H9 (cell line): ENCODE measurements at regions not wholly inside any gene's neighbourhood (a gene's known extent, or its start where the extent isn't known, plus 50 kb on each side); places are given as distances from the start of the nearest gene placed in this dataset.

ENCODE experiments used
- DNase-seq: peaks from one replicate; pipeline ENCODE4 v3.0.0-alpha.2; 2017
- H2AFZ ChIP-seq: one replicate; pipeline ENCODE4 v1.6.1; 2013; ENCODE audit warnings: mild to moderate bottlenecking, low read length, control low read depth, moderate library complexity
- H2AK5ac ChIP-seq: 2 replicates; pipeline ENCODE4 v1.6.1; 2013; ENCODE audit warnings: low read length, control low read depth, mixed read lengths; ENCODE audit not compliant: insufficient read length
- H2BK120ac ChIP-seq: one replicate; pipeline ENCODE4 v1.6.1; 2013; ENCODE audit warnings: low read depth, mild to moderate bottlenecking, low read length, control low read depth, inconsistent platforms; ENCODE audit not compliant: poor library complexity, severe bottlenecking
- H2BK12ac ChIP-seq: 2 replicates; pipeline ENCODE4 v1.6.1; 2013; ENCODE audit warnings: low read length, control low read depth, mixed read lengths, low read depth; ENCODE audit not compliant: insufficient read length
- H2BK15ac ChIP-seq: 2 replicates; pipeline ENCODE4 v1.6.1; 2013; ENCODE audit warnings: low read depth, low read length, control low read depth
- H2BK20ac ChIP-seq: one replicate; pipeline ENCODE4 v1.6.1; 2013; ENCODE audit warnings: low read depth, mild to moderate bottlenecking, low read length, control low read depth, inconsistent platforms; ENCODE audit not compliant: poor library complexity, severe bottlenecking
- H2BK5ac ChIP-seq: 2 replicates; pipeline ENCODE4 v1.6.1; 2013; ENCODE audit warnings: low read length, control low read depth, mixed read lengths; ENCODE audit not compliant: insufficient read length
- H3K14ac ChIP-seq: 2 replicates; pipeline ENCODE4 v1.6.1; 2013; ENCODE audit warnings: low read length, control low read depth; ENCODE audit not compliant: insufficient read depth
- H3K18ac ChIP-seq: 2 replicates; pipeline ENCODE4 v1.6.1; 2013; ENCODE audit warnings: low read depth, mild to moderate bottlenecking, mixed read lengths, low read length, control low read depth; ENCODE audit not compliant: insufficient read length
- H3K23ac ChIP-seq: 2 replicates; pipeline ENCODE4 v1.6.1; 2013; ENCODE audit warnings: low read length, control low read depth, mixed read lengths, low read depth; ENCODE audit not compliant: insufficient read length
- H3K23me2 ChIP-seq: 2 replicates; pipeline ENCODE4 v1.6.1; 2013; ENCODE audit warnings: low read depth, mild to moderate bottlenecking, mixed read lengths, low read length, control low read depth; ENCODE audit not compliant: insufficient read length, poor library complexity, severe bottlenecking
- H3K27ac ChIP-seq: 2 replicates; pipeline ENCODE4 v1.5.1; 2013; ENCODE audit warnings: low read length, control low read depth, mixed read lengths, low read depth; ENCODE audit not compliant: insufficient read length
- H3K27me3 ChIP-seq: 2 replicates; pipeline ENCODE4 v1.6.1; 2013; ENCODE audit warnings: low read length, control low read depth, inconsistent platforms; ENCODE audit not compliant: insufficient read depth
- H3K4ac ChIP-seq: 2 replicates; pipeline ENCODE4 v1.6.1; 2013; ENCODE audit warnings: low read depth, mild to moderate bottlenecking, control low read depth, inconsistent platforms, low read length, moderate library complexity
- H3K4me1 ChIP-seq: 2 replicates; pipeline ENCODE4 v1.6.1; 2013; ENCODE audit warnings: low read length, control low read depth, inconsistent platforms; ENCODE audit not compliant: insufficient read depth
- H3K4me2 ChIP-seq: 2 replicates; pipeline ENCODE4 v1.6.1; 2013; ENCODE audit warnings: low read length, control low read depth, mixed read lengths; ENCODE audit not compliant: insufficient read length, insufficient read depth
- H3K56ac ChIP-seq: 2 replicates; pipeline ENCODE4 v1.6.1; 2013; ENCODE audit warnings: low read depth, mild to moderate bottlenecking, mixed read lengths, low read length, control low read depth; ENCODE audit not compliant: insufficient read length
- H3K79me1 ChIP-seq: 2 replicates; pipeline ENCODE4 v1.6.1; 2013; ENCODE audit warnings: low read depth, mild to moderate bottlenecking, moderate library complexity, low read length, control low read depth, inconsistent platforms; ENCODE audit not compliant: insufficient read depth, poor library complexity, severe bottlenecking
- H3K79me2 ChIP-seq: 2 replicates; pipeline ENCODE4 v1.6.1; 2013; ENCODE audit warnings: low read length, control low read depth, inconsistent platforms; ENCODE audit not compliant: insufficient read depth
- H3K9ac ChIP-seq: 2 replicates; pipeline ENCODE4 v1.6.1; 2013; ENCODE audit warnings: low read length, control low read depth, mixed read lengths; ENCODE audit not compliant: insufficient read length; ENCODE audit errors: extremely low read depth
- H3K9me3 ChIP-seq: one replicate; pipeline ENCODE4 v1.6.1; 2013; ENCODE audit warnings: low read depth, low read length, inconsistent platforms; ENCODE audit not compliant: control insufficient read depth
- H3T11ph ChIP-seq: one replicate; pipeline ENCODE4 v1.6.1; 2013; ENCODE audit warnings: mild to moderate bottlenecking, low read length, control low read depth, inconsistent platforms
- H4K20me1 ChIP-seq: one replicate; pipeline ENCODE4 v1.6.1; 2013; ENCODE audit not compliant: control insufficient read depth, insufficient read length, insufficient read depth
- H4K5ac ChIP-seq: 2 replicates; pipeline ENCODE4 v1.6.1; 2013; ENCODE audit warnings: low read depth, mild to moderate bottlenecking, mixed read lengths, low read length, control low read depth; ENCODE audit not compliant: insufficient read length
- H4K8ac ChIP-seq: replicated peaks from 2 replicates; pipeline ENCODE4 v1.6.1; 2013; ENCODE audit warnings: low read length, control low read depth, mixed read lengths, low read depth; ENCODE audit not compliant: insufficient read length
- H4K91ac ChIP-seq: 2 replicates; pipeline ENCODE4 v1.6.1; 2013; ENCODE audit warnings: low read depth, mild to moderate bottlenecking, moderate library complexity, mixed read lengths, low read length, control low read depth; ENCODE audit not compliant: insufficient read length
- H3K27ac Mint-ChIP-seq, 3 experiments: 2 replicates in 2 of 3; 3 replicates in 1 of 3; pipeline ENCODE4 v1.8.0; 2020 to 2021; ENCODE audit warnings: mixed read lengths in 3 of 3, mild to moderate bottlenecking in 1 of 3, moderate library complexity in 1 of 3
- H3K27me3 Mint-ChIP-seq: 2 replicates; pipeline ENCODE4 v1.8.0; 2021; ENCODE audit warnings: low read depth, mild to moderate bottlenecking, moderate library complexity, mixed read lengths
- H3K36me3 Mint-ChIP-seq, 3 experiments: 2 replicates in 2 of 3; 3 replicates in 1 of 3; pipeline ENCODE4 v1.8.0; 2020 to 2021; ENCODE audit warnings: low read depth in 3 of 3, mixed read lengths in 3 of 3; ENCODE audit not compliant: insufficient read depth in 1 of 3
- H3K4me1 Mint-ChIP-seq, 2 experiments: 2 replicates each; pipeline ENCODE4 v1.8.0; 2020; ENCODE audit warnings: mixed read lengths in 2 of 2
- H3K4me3 Mint-ChIP-seq, 2 experiments: 2 replicates in 1 of 2; 3 replicates in 1 of 2; pipeline ENCODE4 v1.8.0; 2020 to 2021; ENCODE audit warnings: mild to moderate bottlenecking in 2 of 2, mixed read lengths in 2 of 2, moderate library complexity in 1 of 2
- H3K9me3 Mint-ChIP-seq, 2 experiments: 2 replicates in 1 of 2; 3 replicates in 1 of 2; pipeline ENCODE4 v1.8.0; 2020; ENCODE audit warnings: mild to moderate bottlenecking in 2 of 2, mixed read lengths in 2 of 2, moderate library complexity in 1 of 2
- CTCF ChIP-seq: fragments of 200-600 bp; sonication (generic); conservative IDR thresholded peaks from 3 replicates; pipeline ENCODE4 v1.8.0; 2021; ENCODE audit warnings: antibody characterized with exemption, mild to moderate bottlenecking
- WGBS: extraction: QIAGEN DNeasy Blood & Tissue Kit; methylation state at CpG from one replicate; pipeline ENCODE4 v1.1.7; 2013; ENCODE audit warnings: missing lambda C conversion rate, low lambda C conversion rate, mixed read lengths; ENCODE audit not compliant: insufficient read length; ENCODE audit errors: extremely low coverage; 5-methylcytosine and 5-hydroxymethylcytosine counted together

DNA sequence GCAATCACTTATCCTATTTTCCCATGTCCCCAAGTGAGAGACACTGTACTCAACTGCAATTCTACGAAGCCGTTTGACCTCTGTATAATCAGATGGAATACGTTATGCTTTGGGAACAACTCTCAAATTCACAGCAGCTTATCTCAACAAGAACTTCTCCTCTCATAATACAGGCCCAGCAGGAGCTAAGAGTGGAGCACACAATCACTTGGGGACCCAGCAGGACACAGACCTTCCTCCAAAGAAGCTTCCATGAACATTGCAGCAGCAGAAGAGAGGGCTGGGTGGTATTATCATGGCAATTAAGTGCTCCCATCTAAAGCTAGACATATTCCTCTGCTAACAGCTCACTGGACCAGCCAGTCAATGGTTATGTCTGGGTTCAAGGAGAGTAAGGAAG is 428.3 kb upstream of the MIR17HG start:
- H2BK20ac ChIP-seq, result no peak overlapping the region
- no peak overlapping the region for H3K27ac ChIP-seq
- no peak overlapping the region for H4K91ac ChIP-seq
- no peak overlapping the region for H3K18ac ChIP-seq
- no peaks in the 10 kb centered on the region; a peak in 1 of 7 replicates for H3K36me3 Mint-ChIP-seq
- H2AFZ ChIP-seq, result no peak overlapping the region
- H3K14ac ChIP-seq, result no peak overlapping the region
- H3K23ac ChIP-seq, result no peak overlapping the region
- H3K4me1 Mint-ChIP-seq, result peaks cover 3 to 11% of the 10 kb centered on the region in 2 experiments; a peak in 2 of 4 replicates
- no peaks in the 10 kb centered on the region for H3K27me3 ChIP-seq
- TF ChIP-seq CTCF, result no peak
- H3K4me1 ChIP-seq, result no peaks in the 10 kb centered on the region
- no peaks in the 10 kb centered on the region for H3K9me3 ChIP-seq
- no peaks in the 10 kb centered on the region for H3K23me2 ChIP-seq
- H4K20me1 ChIP-seq, result no peaks in the 10 kb centered on the region
- no peak for DNase-seq
- no CpG with 5 or more reads among the region's 3 CpGs for WGBS
- no peaks in the 10 kb centered on the region for H3K27me3 Mint-ChIP-seq
- H4K8ac ChIP-seq, result no peak overlapping the region
- no peak overlapping the region for H3K27ac Mint-ChIP-seq
- H3K79me2 ChIP-seq, result no peaks in the 10 kb centered on the region
- no peak overlapping the region for H3K56ac ChIP-seq
- H2BK5ac ChIP-seq, result no peak overlapping the region
- no peak overlapping the region for H3K4ac ChIP-seq
- H4K5ac ChIP-seq, result no peak overlapping the region
- H2BK12ac ChIP-seq, result no peak overlapping the region
- H3K9me3 Mint-ChIP-seq, result peaks cover 0 to 4% of the 10 kb centered on the region in 2 experiments; a peak in 2 of 5 replicates
- no peaks in the 10 kb centered on the region for H3K79me1 ChIP-seq
- H3K9ac ChIP-seq, result no peak overlapping the region
- H2AK5ac ChIP-seq, result no peak overlapping the region
- no peak overlapping the region for H2BK120ac ChIP-seq
- H2BK15ac ChIP-seq, result no peak overlapping the region
- no peak overlapping the region for H3T11ph ChIP-seq
- H3K4me2 ChIP-seq, result no peak overlapping the region
- H3K4me3 Mint-ChIP-seq, result no peak overlapping the region
